Heart left ventricle (tissue), 16 donors: ENCODE measurements at regions not wholly inside any gene's neighbourhood (a gene's known extent, or its start where the extent isn't known, plus 50 kb on each side); places are given as distances from the start of the nearest gene placed in this dataset.
"Not testable (repeated sequence)": the region's sequence is repeated elsewhere in the genome, so short reads cannot be mapped to it uniquely, and the experiment has no call there.

Experiments
- ATAC-seq, 4 donors: fragments of 200-7000 bp; cut with Tn5 transposase; one replicate each; pipeline ENCODE4 v1.9.1; 2020 to 2022; ENCODE audit warnings: moderate library complexity in 4 of 4, mild to moderate bottlenecking in 3 of 4, moderate number of reproducible peaks in 1 of 4
- DNase-seq, 5 donors: peaks; one replicate each; pipeline ENCODE4 v3.0.0-alpha.2; 2020
- H3K27ac ChIP-seq, 12 donors: fragments of 200-600 bp; sonication (generic) in 4 of 12; one replicate each; pipeline versions ENCODE4 v1.5.0 to v1.8.0; 2016 to 2022; ENCODE audit warnings: mild to moderate bottlenecking in 2 of 12
- H3K27me3 ChIP-seq, 9 donors: fragments of 200-600 bp; sonication (generic) in 2 of 9; one replicate each; pipeline versions ENCODE4 v1.5.1 to v1.8.0; 2016 to 2022; ENCODE audit warnings: mild to moderate bottlenecking in 3 of 9
- H3K36me3 ChIP-seq, 9 donors: fragments of 200-600 bp; sonication (generic) in 2 of 9; one replicate each; pipeline versions ENCODE4 v1.5.0 to v1.8.0; 2018 to 2022; ENCODE audit warnings: mild to moderate bottlenecking in 2 of 9
- H3K4me1 ChIP-seq, 12 donors: fragments of 200-600 bp; sonication (generic) in 4 of 12; one replicate each; pipeline versions ENCODE4 v1.5.0 to v1.8.0; 2016 to 2022; ENCODE audit warnings: mild to moderate bottlenecking in 3 of 12
- H3K4me3 ChIP-seq, 12 donors: fragments of 200-600 bp; sonication (generic) in 4 of 12; one replicate each; pipeline versions ENCODE4 v1.5.0 to v1.8.0; 2017 to 2022; ENCODE audit warnings: mild to moderate bottlenecking in 9 of 12, moderate library complexity in 4 of 12
- H3K9me3 ChIP-seq, 12 donors: fragments of 200-600 bp; sonication (generic) in 4 of 12; one replicate each; pipeline versions ENCODE4 v1.5.0 to v1.8.0; 2016 to 2022; ENCODE audit warnings: mild to moderate bottlenecking in 1 of 12
- CTCF ChIP-seq, 12 donors: fragments of 200-600 bp; sonication (generic) in 4 of 12; IDR thresholded peaks; one replicate each; pipeline versions ENCODE4 v1.5.0 to v1.8.0; 2018 to 2022; ENCODE audit warnings: antibody characterized with exemption in 12 of 12, mild to moderate bottlenecking in 5 of 12
- POLR2A ChIP-seq, 2 donors: fragments of 450-650 bp; IDR thresholded peaks; one replicate each; pipeline ENCODE4 v1.6.1; 2017; ENCODE audit warnings: antibody characterized with exemption in 2 of 2, mild to moderate bottlenecking in 2 of 2, moderate library complexity in 2 of 2
- WGBS, 4 donors: extraction: QIAGEN DNeasy Blood & Tissue Kit in 2 of 4; methylation state at CpG; one replicate each; pipeline versions ENCODE4 v1.1.5 to v1.1.7; 2013 to 2018; 5-methylcytosine and 5-hydroxymethylcytosine counted together
- intact Hi-C, 10 donors: fragments of 100-400 bp; cut with DNase I; formaldehyde crosslinking; loops; one replicate each; pipeline versions ENCODE4 v1.11.1 to v1.14.2; 2022
- donor health status: ischemic (EF 13 %, LVEDD 7.1; RV severe dilation, severe dysfunction).
- donor health status: healthy with polysubstance abuse.
- donor health status: DM: no; HTN: yes; CAD: no.
- donor health status: DM: no; HTN: no; CAD: no.
- donor health status: ischemic (EF 25% LVEDD 6.9; RV normal size, moderate dysfunction).
- donor health status: ischemic (EF 25% LVEDD 5.7; RV mildly dilated, moderate dysfunction).
- donor health status: healthy.
- donor health status: DM: yes; HTN: yes; CAD: no.
- donor health status: ischemic (EF 35%, LVEDD 5.7; RV mildly dilated, moderate dysfunction).
- donor health status: nonischemic (EF 11% LVEDD 7.7; RV severe dilation, severe dysfunction).
- donor health status: DM: yes; HTN: yes; CAD: no.
- donor health status: PGD.
- donor health status: ischemic (EF 29% LVEDD 5.4; RV normal size, mild dysfunction).
- donor health status: nonischemic (EF 23%, LVEDD 6.1; RV moderate dilation, normal function).

GRCh38 chr20:25987073-25987927, 290.6 kb upstream of the ZNF337 start:
- no peaks in the 10 kb centered on the region for H3K27me3 ChIP-seq
- H3K36me3 ChIP-seq, result no peaks in the 10 kb centered on the region
- peak overlapping the region; percentile 2 to 61 (median 48) for H3K4me3 ChIP-seq
- peak in 3 of 4 donors; percentile 74 to 78 (median 75) for ATAC-seq
- H3K9me3 ChIP-seq, result no peaks in the 10 kb centered on the region
- TF ChIP-seq CTCF (IDR thresholded peaks at IDR 0.05), result peak in 10 of 12 donors; percentile 10 to 54 (median 30)
- no peak for TF ChIP-seq POLR2A (IDR thresholded peaks at IDR 0.05)
- peak; percentile 43 to 80 (median 48) for DNase-seq
- H3K27ac ChIP-seq, result no peak overlapping the region
- intact Hi-C loops, result no loop called here
- WGBS, 4 donors, result 15 to 35% (median 23%) methylated on average over 31 to 46 of the region's 46 CpGs
- peaks cover 0 to 8% (median 0%) of the 10 kb centered on the region in 12 donors for H3K4me1 ChIP-seq

GRCh38 chr20:25985597-25985996, 288.9 kb upstream of the ZNF337 start:
- no peaks in the 10 kb centered on the region for H3K27me3 ChIP-seq
- 89 to 93% (median 91%) methylated on average over 15 of the region's 15 CpGs for WGBS, 4 donors
- intact Hi-C loops, result no loop called here
- no peaks in the 10 kb centered on the region for H3K36me3 ChIP-seq
- H3K4me3 ChIP-seq, result peak overlapping the region in 2 of 12 donors; percentile 48 to 53
- H3K27ac ChIP-seq, result no peak overlapping the region
- H3K4me1 ChIP-seq, result peaks cover 0 to 8% (median 0%) of the 10 kb centered on the region in 12 donors
- ATAC-seq, result no peak
- no peak for DNase-seq
- H3K9me3 ChIP-seq, result no peaks in the 10 kb centered on the region
- TF ChIP-seq POLR2A (IDR thresholded peaks at IDR 0.05) (no peak), CTCF (IDR thresholded peaks at IDR 0.05) (no peak)

GRCh38 chr20:25984933-25985332, 288.3 kb upstream of the ZNF337 start:
- no peak overlapping the region for H3K27ac ChIP-seq
- 23 to 95% (median 50%) methylated on average over 12 to 27 of the region's 27 CpGs for WGBS, 4 donors

GRCh38 chr20:25982701-25983100, 286.0 kb upstream of the ZNF337 start:
- H3K9me3 ChIP-seq, ATAC-seq, intact Hi-C loops, H3K27ac ChIP-seq, H3K4me1 ChIP-seq, DNase-seq, H3K27me3 ChIP-seq, H3K36me3 ChIP-seq, H3K4me3 ChIP-seq: not testable (repeated sequence)

More at GRCh38 chr20:25984933-25985332, 288.3 kb upstream of the ZNF337 start:
- Histone ChIP-seq H3K4me3 (peak overlapping the region in 11 of 12 donors; percentile 11 to 54 (median 48)), H3K36me3 (no peaks in the 10 kb centered on the region), H3K27me3 (no peaks in the 10 kb centered on the region), H3K9me3 (no peaks in the 10 kb centered on the region), H3K4me1 (peaks cover 0 to 8% (median 0%) of the 10 kb centered on the region in 12 donors)
- peak in 3 of 4 donors; percentile 52 to 82 (median 70) for ATAC-seq
- peak; percentile 57 to 77 (median 62) for DNase-seq
- TF ChIP-seq CTCF (IDR thresholded peaks at IDR 0.05) (no peak), POLR2A (IDR thresholded peaks at IDR 0.05) (no peak)
- intact Hi-C loops, result no loop called here

GRCh38 chr20:25978450-25979190, 282.0 kb upstream of the ZNF337 start:
- DNase-seq, H3K4me1 ChIP-seq, H3K9me3 ChIP-seq, intact Hi-C loops, H3K4me3 ChIP-seq, H3K27ac ChIP-seq, ATAC-seq, H3K27me3 ChIP-seq, H3K36me3 ChIP-seq: not testable (repeated sequence)
- WGBS, 4 donors, result 84 to 91% (median 90%) methylated on average over 9 to 10 of the region's 10 CpGs

- H3K36me3 ChIP-seq, H3K4me3 ChIP-seq, H3K4me1 ChIP-seq, ATAC-seq, intact Hi-C loops, DNase-seq, H3K27ac ChIP-seq, H3K9me3 ChIP-seq, H3K27me3 ChIP-seq: not testable (repeated sequence)
- WGBS, 4 donors, result 66 to 78% (median 72%) methylated on average over 3 of the region's 3 CpGs
These were observed 279.2 kb upstream of the ZNF337 start for GRCh38 chr20:25975816-25976215.

GRCh38 chr20:25965203-25965602, 268.6 kb upstream of the ZNF337 start:
- H3K4me1 ChIP-seq, H3K36me3 ChIP-seq, H3K27ac ChIP-seq, H3K4me3 ChIP-seq, H3K27me3 ChIP-seq, DNase-seq, intact Hi-C loops, H3K9me3 ChIP-seq, ATAC-seq: not testable (repeated sequence)
- 84 to 95% (median 86%) methylated on average over 4 of the region's 4 CpGs for WGBS, 4 donors
